ENCODE measurements at regions not wholly inside any gene's neighbourhood (a gene's known extent, or its start where the extent isn't known, plus 50 kb on each side); places are given as distances from the start of the nearest gene placed in this dataset.
"Not testable (repeated sequence)": the region's sequence is repeated elsewhere in the genome, so short reads cannot be mapped to it uniquely, and the experiment has no call there.

- no peak for DNase-seq
Observed at GRCh38 chr10:78327778-78328591, 294.3 kb downstream of the RPS24 start.

- DNase-seq, result no peak
Observed at GRCh38 chr10:78328592-78329404, 295.1 kb downstream of the RPS24 start.

GRCh38 chr10:78330884-78331283 is 297.2 kb downstream of the RPS24 start:
- no peak for DNase-seq

- DNase-seq, result no peak
Observed at GRCh38 chr10:78331391-78331922, 297.8 kb downstream of the RPS24 start.

- DNase-seq, result no peak
Observed at GRCh38 chr10:78332012-78332411, 298.3 kb downstream of the RPS24 start.

GRCh38 chr10:78332657-78333056 is 299.0 kb downstream of the RPS24 start:
- DNase-seq, result no peak

GRCh38 chr10:78333362-78334143 is 299.9 kb downstream of the RPS24 start:
- no peak for DNase-seq

- DNase-seq, result no peak
Observed at GRCh38 chr10:78335371-78335690, 301.7 kb downstream of the RPS24 start.

GRCh38 chr10:78335691-78336401 is 302.2 kb downstream of the RPS24 start:
- DNase-seq, result peak; percentile 80

- DNase-seq, result no peak
Observed at GRCh38 chr10:78336402-78336791, 302.7 kb downstream of the RPS24 start.

- no peak for DNase-seq
Observed at GRCh38 chr10:78337016-78337415, 303.4 kb downstream of the RPS24 start.

GRCh38 chr10:78337646-78338391 is 304.2 kb downstream of the RPS24 start:
- DNase-seq, result no peak

- no peak for DNase-seq
Observed at GRCh38 chr10:78338717-78339116, 305.1 kb downstream of the RPS24 start.

- DNase-seq, result no peak
Observed at GRCh38 chr10:78339251-78339650, 305.6 kb downstream of the RPS24 start.

GRCh38 chr10:78341953-78342614 is 308.4 kb downstream of the RPS24 start:
- DNase-seq, result no peak

- no peak for DNase-seq
Observed at GRCh38 chr10:78342827-78343653, 309.4 kb downstream of the RPS24 start.

- not testable (repeated sequence) for DNase-seq
Observed at GRCh38 chr10:78344257-78344656, 310.6 kb downstream of the RPS24 start.

GRCh38 chr10:78345515-78345914 is 311.9 kb downstream of the RPS24 start:
- DNase-seq, result not testable (repeated sequence)

GRCh38 chr10:78346721-78347120 is 313.1 kb downstream of the RPS24 start:
- no peak for DNase-seq

All from NCI-H774 (cell line).